ENCODE measurements at regions not wholly inside any gene's neighbourhood (a gene's known extent, or its start where the extent isn't known, plus 50 kb on each side); places are given as distances from the start of the nearest gene placed in this dataset.
A peak's percentile ranks its signal among the peaks of the same experiment; 100 is the strongest.
"Not testable (repeated sequence)": the region's sequence is repeated elsewhere in the genome, so short reads cannot be mapped to it uniquely, and the experiment has no call there.

GRCh38 chr5:166119506-166119905, 2171.9 kb upstream of the WWC1 start:
- Histone ChIP-seq H3K9me3 (ENCODE audit: low read depth) (no peaks in the 10 kb centered on the region), H3K4me3 (no peak overlapping the region), H3K4me1 (ENCODE audit: low read depth) (no peaks in the 10 kb centered on the region), H3K36me3 (no peaks in the 10 kb centered on the region), H3K27me3 (no peaks in the 10 kb centered on the region), H3K27ac (no peak overlapping the region)
- no peak for DNase-seq (ENCODE audit: low read depth in 1 of 2, low spot score in 1 of 2)
- TF ChIP-seq CTCF (IDR thresholded peaks at IDR 0.05; ENCODE audit: low read depth, low read length), result no peak

GRCh38 chr5:166123717-166124116, 2167.7 kb upstream of the WWC1 start:
- TF ChIP-seq CTCF (IDR thresholded peaks at IDR 0.05; ENCODE audit: low read depth, low read length), result no peak
- Histone ChIP-seq H3K36me3 (no peaks in the 10 kb centered on the region), H3K27me3 (no peaks in the 10 kb centered on the region), H3K4me3 (no peak overlapping the region), H3K27ac (no peak overlapping the region), H3K4me1 (ENCODE audit: low read depth) (no peaks in the 10 kb centered on the region), H3K9me3 (ENCODE audit: low read depth) (no peaks in the 10 kb centered on the region)
- no peak for DNase-seq (ENCODE audit: low read depth in 1 of 2, low spot score in 1 of 2)

GRCh38 chr5:166127766-166128570, 2163.5 kb upstream of the WWC1 start:
- no peak overlapping the region for H3K4me3 ChIP-seq
- TF ChIP-seq CTCF (IDR thresholded peaks at IDR 0.05; ENCODE audit: low read depth, low read length), result no peak
- H3K4me1 ChIP-seq (ENCODE audit: low read depth), result no peaks in the 10 kb centered on the region
- no peak for DNase-seq (ENCODE audit: low read depth in 1 of 2, low spot score in 1 of 2)
- no peak overlapping the region for H3K27ac ChIP-seq
- H3K9me3 ChIP-seq (ENCODE audit: low read depth), result no peaks in the 10 kb centered on the region
- no peaks in the 10 kb centered on the region for H3K27me3 ChIP-seq
- no peaks in the 10 kb centered on the region for H3K36me3 ChIP-seq

- not testable (repeated sequence) for H3K4me1 ChIP-seq (ENCODE audit: low read depth); H3K27me3 ChIP-seq; H3K36me3 ChIP-seq; H3K9me3 ChIP-seq (ENCODE audit: low read depth); H3K27ac ChIP-seq; H3K4me3 ChIP-seq; DNase-seq (ENCODE audit: low read depth in 1 of 2, low spot score in 1 of 2)
Measured at GRCh38 chr5:166145107-166145506, 2146.3 kb upstream of the WWC1 start.

- H3K4me3 ChIP-seq, result no peak overlapping the region
- H3K27ac ChIP-seq, result no peak overlapping the region
- H3K9me3 ChIP-seq (ENCODE audit: low read depth), result no peaks in the 10 kb centered on the region
- H3K4me1 ChIP-seq (ENCODE audit: low read depth), result no peaks in the 10 kb centered on the region
- DNase-seq (ENCODE audit: low read depth in 1 of 2, low spot score in 1 of 2), result no peak
- TF ChIP-seq CTCF (IDR thresholded peaks at IDR 0.05; ENCODE audit: low read depth, low read length), result no peak
- no peaks in the 10 kb centered on the region for H3K27me3 ChIP-seq
- no peaks in the 10 kb centered on the region for H3K36me3 ChIP-seq
Measured at GRCh38 chr5:166163996-166164610, 2127.3 kb upstream of the WWC1 start.

- DNase-seq (ENCODE audit: low read depth in 1 of 2, low spot score in 1 of 2), result peak; percentile 0 to 68
Measured at GRCh38 chr5:166165596-166165995, 2125.8 kb upstream of the WWC1 start.

More at GRCh38 chr5:166165596-166165995, 2125.8 kb upstream of the WWC1 start:
- no peak overlapping the region for H3K4me3 ChIP-seq
- H3K27me3 ChIP-seq, result no peaks in the 10 kb centered on the region
- no peak overlapping the region for H3K27ac ChIP-seq
- no peaks in the 10 kb centered on the region for H3K9me3 ChIP-seq (ENCODE audit: low read depth)
- H3K4me1 ChIP-seq (ENCODE audit: low read depth), result no peaks in the 10 kb centered on the region
- TF ChIP-seq CTCF (IDR thresholded peaks at IDR 0.05; ENCODE audit: low read depth, low read length), result no peak
- H3K36me3 ChIP-seq, result no peaks in the 10 kb centered on the region

Data from cardiac muscle cell (in vitro differentiated cells and primary cell).